K562 (cell line): ENCODE measurements at regions not wholly inside any gene's neighbourhood (a gene's known extent, or its start where the extent isn't known, plus 50 kb on each side); places are given as distances from the start of the nearest gene placed in this dataset.

Experiments used
- ATAC-seq: fragments of 200-7000 bp; cut with Tn5 transposase; 3 replicates; pipeline ENCODE4 v1.9.1; 2020; ENCODE audit warnings: moderate library complexity
- BruUV-seq: library from RNA; stranded (reverse); fragments of 400-500 nt; replicated peaks from 2 replicates; lab custom pipeline; 2021; lab: Mats Ljungman, UMichigan
- CTCF ChIA-PET: fragments of 300-600 bp; formaldehyde crosslinking; extraction: SDS; loops from one replicate; lab custom pipeline; 2021; ENCODE audit warnings: low intra/inter-chr PET ratio; lab: Yijun Ruan, JAX
- POLR2A ChIA-PET: fragments of 300-600, 350-650 bp; sonication (Branson Sonifier 250); formaldehyde crosslinking; extraction: SDS; loops from one replicate; lab custom pipeline; 2021; ENCODE audit warnings: antibody characterized with exemption, inconsistent platforms; lab: Yijun Ruan, JAX
- DNase-seq, 4 experiments: peaks; one replicate each; pipeline versions ENCODE4 v3.0.0 to v3.0.0-alpha.2; 2011 to 2018; ENCODE audit warnings: low spot score in 3 of 4, mixed read lengths in 3 of 4; ENCODE audit errors: extremely low read depth in 1 of 4
- FAIRE-seq: peaks from 2 replicates; lab custom pipeline; 2011; peaks lifted over from hg19 to GRCh38; lab: Jason Lieb, UNC
- H2AFZ ChIP-seq: 2 replicates; pipeline ENCODE4 v1.6.0; 2011; ENCODE audit warnings: low read depth, low read length, control low read depth, inconsistent platforms
- H3K27ac ChIP-seq: fragments of 200-600 bp; 3 replicates; pipeline ENCODE4 v1.8.0; 2011; ENCODE audit warnings: low read depth, mild to moderate bottlenecking, control low read depth, inconsistent platforms, low read length, moderate library complexity, mixed read lengths; ENCODE audit errors: extremely low read depth
- H3K27me3 ChIP-seq, 2 experiments: fragments of 300-600 bp in 1 of 2; 2 replicates in 1 of 2; 3 replicates in 1 of 2; pipeline versions ENCODE4 v1.6.0 to v1.8.0; 2011; ENCODE audit warnings: inconsistent platforms in 2 of 2, low read length in 2 of 2, mild to moderate bottlenecking in 1 of 2, mixed read lengths in 1 of 2, moderate library complexity in 1 of 2; ENCODE audit not compliant: control insufficient read depth in 2 of 2, insufficient read depth in 2 of 2
- H3K36me3 ChIP-seq: fragments of 300-600 bp; 3 replicates; pipeline ENCODE4 v1.8.0; 2011; ENCODE audit warnings: mild to moderate bottlenecking, low read length, inconsistent platforms; ENCODE audit not compliant: control insufficient read depth, insufficient read depth
- H3K4me1 ChIP-seq, 2 experiments: fragments of 200-600 bp in 1 of 2; replicated peaks in 1 of 2; 2 replicates in 1 of 2; 3 replicates in 1 of 2; pipeline versions ENCODE4 v1.5.1 to v1.8.0; 2011; ENCODE audit warnings: inconsistent platforms in 2 of 2, low read length in 2 of 2, mild to moderate bottlenecking in 1 of 2, mixed read lengths in 1 of 2, moderate library complexity in 1 of 2; ENCODE audit not compliant: control insufficient read depth in 2 of 2, insufficient read depth in 2 of 2
- H3K4me2 ChIP-seq: 2 replicates; pipeline ENCODE4 v1.6.1; 2011; ENCODE audit warnings: low read length, control low read depth, inconsistent platforms, mixed read lengths; ENCODE audit not compliant: insufficient read depth
- H3K4me3 ChIP-seq: fragments of 200-600 bp; sonication (generic), shearing (Covaris generic); 2 replicates; pipeline ENCODE4 v1.5.1; 2016; ENCODE audit warnings: control low read depth, inconsistent platforms
- H3K79me2 ChIP-seq: fragments of 200-600 bp; 3 replicates; pipeline ENCODE4 v1.8.0; 2011; ENCODE audit warnings: low read length, inconsistent platforms; ENCODE audit not compliant: control insufficient read depth, insufficient read depth
- H3K9ac ChIP-seq, 2 experiments: 2 replicates each; pipeline versions ENCODE4 v1.6.0 to v1.6.1; 2011; ENCODE audit warnings: low read depth in 2 of 2, low read length in 2 of 2, control low read depth in 1 of 2, inconsistent platforms in 1 of 2, mild to moderate bottlenecking in 1 of 2, mixed read lengths in 1 of 2; ENCODE audit not compliant: insufficient read depth in 1 of 2
- H3K9me1 ChIP-seq: one replicate; pipeline ENCODE4 v1.6.0; 2011; ENCODE audit warnings: inconsistent platforms, mild to moderate bottlenecking, low read length, moderate library complexity; ENCODE audit not compliant: control insufficient read depth, insufficient read depth
- H3K9me3 ChIP-seq: replicated peaks from 2 replicates; pipeline ENCODE4 v1.5.1; 2011; ENCODE audit warnings: low read depth, low read length, inconsistent platforms; ENCODE audit not compliant: control insufficient read depth, insufficient read depth
- H4K20me1 ChIP-seq: replicated peaks from 2 replicates; pipeline ENCODE4 v1.6.1; 2011; ENCODE audit warnings: low read length, inconsistent platforms, mixed read lengths; ENCODE audit not compliant: control insufficient read depth, insufficient read depth
- BRCA1 ChIP-seq, 2 experiments: fragments of 450-650 bp in 1 of 2; sonication (generic) in 1 of 2; formaldehyde crosslinking in 1 of 2; IDR thresholded peaks; 2 replicates each; pipeline versions ENCODE4 v1.5.0 to v1.6.1; 2017 to 2020; ENCODE audit warnings: mild to moderate bottlenecking in 1 of 2, missing genetic modification reagents in 1 of 2
- CREBBP ChIP-seq: IDR thresholded peaks from one replicate; pipeline ENCODE4 v1.6.1; 2012; ENCODE audit warnings: low read depth, mild to moderate bottlenecking, control low read depth, inconsistent platforms, low read length
- E2F6 ChIP-seq, 2 experiments: IDR thresholded peaks; 2 replicates each; pipeline ENCODE4 v1.6.1; 2011; ENCODE audit warnings: borderline replicate concordance in 1 of 2, control low read depth in 1 of 2, low read depth in 1 of 2, low read length in 1 of 2, mild to moderate bottlenecking in 1 of 2, mixed read lengths in 1 of 2, moderate library complexity in 1 of 2; ENCODE audit not compliant: insufficient read depth in 1 of 2, insufficient read length in 1 of 2, poor library complexity in 1 of 2, severe bottlenecking in 1 of 2; ENCODE audit errors: extremely low read depth in 1 of 2
- FOXM1 ChIP-seq, 2 experiments: fragments of 450-650 bp in 1 of 2; sonication (generic) in 1 of 2; formaldehyde crosslinking in 1 of 2; IDR thresholded peaks; 2 replicates each; pipeline versions ENCODE4 v1.6.1 to v1.9.0; 2017 to 2022; ENCODE audit warnings: low read depth in 2 of 2, mild to moderate bottlenecking in 2 of 2, missing genetic modification reagents in 1 of 2, moderate library complexity in 1 of 2
- FOXP4 ChIP-seq: sonication (generic); formaldehyde crosslinking; IDR thresholded peaks from 2 replicates; pipeline ENCODE4 v1.8.0; 2022; ENCODE audit warnings: mild to moderate bottlenecking, missing genetic modification reagents, borderline replicate concordance
- HDAC2 ChIP-seq: fragments of 450-650 bp; IDR thresholded peaks from 2 replicates; pipeline ENCODE4 v1.6.1; 2016; ENCODE audit warnings: mild to moderate bottlenecking
- MCM5 ChIP-seq: fragments of 450-650 bp; IDR thresholded peaks from 2 replicates; pipeline ENCODE4 v1.6.1; 2016; ENCODE audit warnings: low read depth
- MIER1 ChIP-seq: fragments of 450-650 bp; IDR thresholded peaks from 2 replicates; pipeline ENCODE4 v1.6.1; 2016; ENCODE audit warnings: antibody characterized with exemption, mild to moderate bottlenecking, low read depth
- MTF1 ChIP-seq: fragments of 250-450 bp; sonication (Bioruptor Pico); IDR thresholded peaks from 2 replicates; pipeline ENCODE4 v1.9.0; 2021; ENCODE audit warnings: moderate library complexity, mild to moderate bottlenecking, inconsistent platforms, borderline replicate concordance
- NCOA2 ChIP-seq, 2 experiments: fragments of 450-650 bp; IDR thresholded peaks; 2 replicates each; pipeline ENCODE4 v1.6.1; 2018; ENCODE audit warnings: mild to moderate bottlenecking in 2 of 2, moderate library complexity in 1 of 2; ENCODE audit not compliant: partially characterized antibody in 2 of 2
- NFYB ChIP-seq: IDR thresholded peaks from 2 replicates; pipeline ENCODE4 v1.6.1; 2011; ENCODE audit warnings: mild to moderate bottlenecking, moderate library complexity; ENCODE audit not compliant: insufficient read length; ENCODE audit errors: extremely low read depth
- POLR2B ChIP-seq: fragments of 450-650 bp; IDR thresholded peaks from 2 replicates; pipeline ENCODE4 v1.6.1; 2018; ENCODE audit warnings: low read depth; ENCODE audit not compliant: partially characterized antibody
- TSC22D4 ChIP-seq: fragments of 450-650 bp; IDR thresholded peaks from 2 replicates; pipeline ENCODE4 v1.6.1; 2016; ENCODE audit warnings: missing genetic modification characterization, missing biosample characterization, control low read depth
- ZNF274 ChIP-seq: IDR thresholded peaks from 2 replicates; pipeline ENCODE4 v1.6.1; 2011; ENCODE audit warnings: low read depth, mild to moderate bottlenecking, low read length, moderate library complexity, borderline replicate concordance
- ZNF280B ChIP-seq: fragments of 250-450 bp; sonication (Bioruptor Pico); IDR thresholded peaks from 2 replicates; pipeline ENCODE4 v1.5.1; 2021; ENCODE audit warnings: mild to moderate bottlenecking
- ZNF41 ChIP-seq: fragments of 250-450 bp; sonication (Bioruptor Pico); conservative IDR thresholded peaks from 2 replicates; pipeline ENCODE4 v1.4.0; 2020; ENCODE audit warnings: mild to moderate bottlenecking
- ZNF785 ChIP-seq: fragments of 250-450 bp; sonication (Bioruptor Pico); IDR thresholded peaks from 2 replicates; pipeline ENCODE4 v1.4.0; 2020; ENCODE audit warnings: mild to moderate bottlenecking
- WGBS: fragments of 100-300 bp; shearing (Covaris generic); methylation state at CpG from one replicate; pipeline ENCODE4 v1.1.6; 2016; ENCODE audit warnings: low coverage, mixed read lengths; ENCODE audit not compliant: insufficient coverage; ENCODE audit errors: missing lambda C conversion rate; 5-methylcytosine and 5-hydroxymethylcytosine counted together
- in situ Hi-C: fragments of 300-500 bp; cut with MboI; formaldehyde crosslinking; loops from 4 replicates; pipeline ENCODE4 v1.15.0; 2018; ENCODE audit warnings: inconsistent platforms, mixed read lengths
- intact Hi-C: fragments of 100-400 bp; cut with micrococcal nuclease; formaldehyde crosslinking; loops from 2 replicates; pipeline ENCODE4 v1.14.2; 2022

- intact Hi-C loops (no loop called here), in situ Hi-C loops (no loop called here)
- FAIRE-seq (no peak), ATAC-seq (no peak), DNase-seq (no peak)
- no TSS peak for BruUV-seq
- H3K36me3 ChIP-seq: no peaks in the 10 kb centered on the region
- TF ChIP-seq ZNF274: no peak
- TF ChIP-seq FOXM1 (IDR thresholded peaks at IDR 0.05; ENCODE audit: low read depth): no peak
- no peak for TF ChIP-seq FOXM1 (CRISPR knock-in tag; IDR thresholded peaks at IDR 0.05; ENCODE audit: low read depth)
- no peak for TF ChIP-seq MTF1 (CRISPR knock-in tag)
- no peak for TF ChIP-seq MIER1
- no peak for TF ChIP-seq FOXP4
- TF ChIP-seq NFYB: no peak
- no peak for TF ChIP-seq CREBBP
- TF ChIP-seq POLR2B: no peak
- no peak for TF ChIP-seq ZNF785 (CRISPR knock-in tag)
- no peak for TF ChIP-seq TSC22D4
- no peak for TF ChIP-seq ZNF41
- no peak for TF ChIP-seq E2F6 (IDR thresholded peaks at IDR 0.05; ENCODE audit: borderline replicate concordance in 1 of 2, extremely low read depth in 1 of 2, insufficient read depth in 1 of 2, insufficient read length in 1 of 2, low read depth in 1 of 2, low read length in 1 of 2, poor library complexity in 1 of 2, severe bottlenecking in 1 of 2)
- no peak for TF ChIP-seq BRCA1 (IDR thresholded peaks at IDR 0.05)
- no peak for TF ChIP-seq BRCA1 (CRISPR knock-in tag; IDR thresholded peaks at IDR 0.05)
- TF ChIP-seq ZNF280B (CRISPR knock-in tag): no peak
- TF ChIP-seq NCOA2 (IDR thresholded peaks at IDR 0.05; ENCODE audit: partially characterized antibody in 2 of 2): no peak
- TF ChIP-seq MCM5: no peak
- no peak for TF ChIP-seq HDAC2
- H3K9me1 ChIP-seq: no peaks in the 10 kb centered on the region
- no peak overlapping the region for H3K9ac ChIP-seq
- ChIA-PET CTCF (no interaction called here), POLR2A (interaction anchor here (0.6 kb wide), 1 partner anchor 1575 kb away, joined by 4 read pairs; no protein-coding TSS in a partner anchor)
- H2AFZ ChIP-seq: no peak overlapping the region
- no peaks in the 10 kb centered on the region for H3K9me3 ChIP-seq
- H3K27me3 ChIP-seq: no peaks in the 10 kb centered on the region
- no peaks in the 10 kb centered on the region for H3K4me1 ChIP-seq
- no peak overlapping the region for H3K4me2 ChIP-seq
- no peak overlapping the region for H3K27ac ChIP-seq
- H3K79me2 ChIP-seq: no peaks in the 10 kb centered on the region
- WGBS: under 1% methylated on average over 10 of the region's 10 CpGs
- H3K4me3 ChIP-seq: no peak overlapping the region
- no peaks in the 10 kb centered on the region for H4K20me1 ChIP-seq
These were observed 415.5 kb downstream of the MEIS1 start for GRCh38 chr2:66850376-66850775.
